Endometrium (tissue), 2 donors: ENCODE measurements at regions not wholly inside any gene's neighbourhood (a gene's known extent, or its start where the extent isn't known, plus 50 kb on each side); places are given as distances from the start of the nearest gene placed in this dataset.

Source experiments
- FAIRE-seq: peaks from 2 replicates; lab custom pipeline; 2012; peaks lifted over from hg19 to GRCh38; lab: Jason Lieb, UNC
- donor health status: control.
- donor health status: control.

GRCh38 chr20:40370800-40371199 is 318.2 kb downstream of the MAFB start:
- no peak for FAIRE-seq

GRCh38 chr20:40368876-40369275 is 320.2 kb downstream of the MAFB start:
- FAIRE-seq, result no peak

GRCh38 chr20:40361916-40362315 is 327.1 kb downstream of the MAFB start:
- FAIRE-seq, result no peak

- FAIRE-seq, result no peak
Measured at GRCh38 chr20:40359131-40359912, 329.7 kb downstream of the MAFB start.

- FAIRE-seq, result no peak
Measured at GRCh38 chr20:40354880-40355279, 334.2 kb downstream of the MAFB start.

- FAIRE-seq, result no peak
Measured at GRCh38 chr20:40343390-40343789, 345.6 kb downstream of the MAFB start.

GRCh38 chr20:40341561-40341960 is 347.5 kb downstream of the MAFB start:
- no peak for FAIRE-seq

- FAIRE-seq, result no peak
Measured at GRCh38 chr20:40339661-40340449, 349.2 kb downstream of the MAFB start.

- FAIRE-seq, result no peak
Measured at GRCh38 chr20:40336533-40336932, 352.5 kb downstream of the MAFB start.

GRCh38 chr20:40335901-40336351 is 353.1 kb downstream of the MAFB start:
- peak; percentile 68 for FAIRE-seq

- FAIRE-seq, result no peak
Measured at GRCh38 chr20:40335437-40335836, 353.6 kb downstream of the MAFB start.

- no peak for FAIRE-seq
Measured at GRCh38 chr20:40333591-40333990, 355.4 kb downstream of the MAFB start.

GRCh38 chr20:40331807-40332560 is 357.1 kb downstream of the MAFB start:
- FAIRE-seq, result no peak

GRCh38 chr20:40331249-40331648 is 357.8 kb downstream of the MAFB start:
- no peak for FAIRE-seq

GRCh38 chr20:40329321-40329720 is 359.7 kb downstream of the MAFB start:
- no peak for FAIRE-seq

GRCh38 chr20:40326784-40327183 is 362.3 kb downstream of the MAFB start:
- FAIRE-seq, result no peak

GRCh38 chr20:40325006-40325568 is 363.9 kb downstream of the MAFB start:
- no peak for FAIRE-seq

GRCh38 chr20:40323361-40323794 is 365.7 kb downstream of the MAFB start:
- FAIRE-seq, result no peak

- no peak for FAIRE-seq
Measured at GRCh38 chr20:40322941-40323340, 366.1 kb downstream of the MAFB start.

GRCh38 chr20:40320517-40321011 is 368.5 kb downstream of the MAFB start:
- no peak for FAIRE-seq

- no peak for FAIRE-seq
Measured at GRCh38 chr20:40319741-40320516, 369.1 kb downstream of the MAFB start.
